LHCN-M2 (cell line): ENCODE measurements at regions not wholly inside any gene's neighbourhood (a gene's known extent, or its start where the extent isn't known, plus 50 kb on each side); places are given as distances from the start of the nearest gene placed in this dataset.

Experiments used
- DNase-seq: peaks from one replicate; pipeline ENCODE4 v3.0.0-alpha.2; 2012; ENCODE audit warnings: low read depth

DNA sequence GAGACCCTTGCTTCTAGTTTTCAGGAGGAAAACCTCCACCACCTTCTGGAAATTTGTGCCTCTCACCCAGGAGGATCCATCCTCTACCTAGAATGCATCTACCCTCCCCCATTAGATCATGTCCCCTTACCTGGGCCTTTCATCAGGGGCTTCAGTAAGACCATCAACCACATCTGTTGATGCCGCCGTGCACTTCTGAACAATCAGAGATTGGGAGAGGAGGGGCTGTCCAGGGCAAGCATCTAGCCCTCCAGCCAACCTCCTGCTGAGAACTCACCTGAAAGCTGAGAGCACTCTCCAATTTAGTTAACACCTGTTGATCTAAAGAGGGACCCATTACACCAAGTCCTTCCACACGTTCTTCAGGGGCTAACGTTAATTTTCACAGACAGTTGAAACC, 57.6 kb upstream of the PIK3CG start:
- DNase-seq, result no peak

DNA sequence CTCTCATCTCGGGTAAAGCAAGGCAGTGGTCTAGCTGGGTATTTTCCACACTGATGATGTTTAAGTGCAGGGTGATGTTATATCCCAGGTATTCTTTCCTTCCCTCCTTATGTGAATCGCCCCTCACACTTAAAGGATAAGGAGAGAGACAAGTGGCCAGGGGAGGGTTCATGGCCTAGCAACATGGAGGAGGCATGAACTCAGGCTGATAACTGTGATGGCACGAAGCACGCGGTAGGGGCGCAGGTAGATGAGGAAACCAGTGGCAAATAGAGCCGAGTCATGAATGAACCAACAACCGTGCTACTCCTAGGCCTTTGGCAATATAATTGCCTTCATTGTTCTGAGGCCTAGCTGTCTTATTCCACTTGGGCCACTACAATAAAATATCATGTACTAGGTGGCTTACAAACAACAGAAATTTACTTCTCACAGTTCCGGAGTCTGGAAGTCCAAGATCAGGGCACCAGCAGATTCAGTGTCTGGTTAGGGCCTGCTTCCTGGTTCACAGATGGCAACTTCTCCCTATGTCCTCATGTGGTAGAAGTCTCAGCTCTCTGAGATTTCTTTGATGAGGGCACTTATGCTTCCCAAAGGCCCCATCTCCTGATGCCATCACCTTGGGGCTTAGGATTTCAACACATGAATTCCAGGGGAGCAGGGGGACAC, 56.0 kb upstream of the PIK3CG start:
- no peak for DNase-seq

DNA sequence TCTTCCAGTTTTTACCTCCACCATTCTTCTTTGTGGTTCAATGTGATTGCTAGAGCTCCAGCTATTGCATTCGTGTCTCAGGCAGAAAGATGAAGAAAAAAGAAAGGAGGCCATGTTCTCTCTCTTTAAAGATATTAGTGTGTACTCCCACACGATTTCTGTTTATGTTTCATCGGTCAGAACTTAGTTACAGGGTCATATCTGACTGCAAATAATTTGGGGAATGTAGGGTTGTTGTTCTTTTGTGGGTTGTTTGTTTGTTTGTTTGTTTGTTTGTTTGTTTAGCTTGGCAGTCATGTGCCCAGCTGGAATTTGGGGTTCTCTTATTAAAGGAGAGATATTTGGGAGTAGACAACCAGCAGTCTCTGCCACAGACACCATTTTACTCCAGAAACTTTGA, 53.6 kb upstream of the PIK3CG start:
- no peak for DNase-seq

DNA sequence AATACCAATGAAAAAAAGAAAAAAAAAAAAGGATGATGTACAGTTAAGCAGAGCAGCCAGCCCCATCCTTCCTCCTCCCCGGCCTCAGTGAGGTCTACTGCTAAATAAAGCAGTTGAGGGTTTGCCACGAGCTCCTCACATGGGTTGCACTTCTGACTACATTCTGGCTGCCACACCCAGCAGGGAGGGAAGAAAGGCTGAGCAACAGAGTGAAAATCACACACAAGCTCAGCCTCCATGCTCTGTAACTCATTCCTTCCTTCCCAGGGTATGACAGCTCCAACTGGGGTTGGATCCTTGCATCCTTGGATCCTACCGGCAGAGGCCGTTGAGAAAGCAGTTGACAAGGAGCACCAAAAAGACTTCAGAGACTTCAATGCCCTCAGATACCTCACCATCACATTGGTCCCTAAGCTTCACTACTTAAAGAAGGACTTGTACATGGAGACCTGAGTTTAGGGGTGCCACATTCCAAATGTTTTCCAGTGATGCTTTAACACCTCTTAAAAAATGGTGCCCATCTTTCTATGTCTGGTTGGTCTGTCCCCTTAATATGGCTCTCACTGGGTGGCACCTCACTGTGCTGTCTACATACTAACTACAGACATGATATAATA, 52.9 kb upstream of the PIK3CG start:
- no peak for DNase-seq

GRCh38 chr7:106813705-106814305, 51.3 kb upstream of the PIK3CG start:
- peak; percentile 25 for DNase-seq

- DNase-seq, result no peak
These were observed 50.2 kb upstream of the PIK3CG start for GRCh38 chr7:106814887-106815286.
